ENCODE measurements at regions not wholly inside any gene's neighbourhood (a gene's known extent, or its start where the extent isn't known, plus 50 kb on each side); places are given as distances from the start of the nearest gene placed in this dataset.

- no peak for TF ChIP-seq ZBTB33 (CRISPR knock-in tag; IDR thresholded peaks at IDR 0.05)
- TF ChIP-seq HMG20A (CRISPR knock-in tag; IDR thresholded peaks at IDR 0.05; ENCODE audit: borderline replicate concordance), result no peak
- no peak for TF ChIP-seq AFF4 (CRISPR knock-in tag; IDR thresholded peaks at IDR 0.05)
- no peak for TF ChIP-seq DZIP1 (CRISPR knock-in tag; IDR thresholded peaks at IDR 0.05)
- peak; percentile 72 for TF ChIP-seq ARID5B (CRISPR knock-in tag; IDR thresholded peaks at IDR 0.05)
- TF ChIP-seq SP5 (CRISPR knock-in tag; IDR thresholded peaks at IDR 0.05; ENCODE audit: borderline replicate concordance, low read depth), result no peak
- TF ChIP-seq FOXM1 (CRISPR knock-in tag; IDR thresholded peaks at IDR 0.05), result no peak
- peak in 1 of 2 experiments; percentile 10; a peak in 1 of 4 replicates for TF ChIP-seq EP300 (IDR thresholded peaks at IDR 0.05; ENCODE audit: low read depth in 2 of 2, low read length in 2 of 2)
- no peak for TF ChIP-seq EP300 (CRISPR knock-in tag; IDR thresholded peaks at IDR 0.05; ENCODE audit: borderline replicate concordance)
- TF ChIP-seq ONECUT2 (CRISPR knock-in tag; IDR thresholded peaks at IDR 0.05), result no peak
- no peak for TF ChIP-seq CENPBD1 (CRISPR knock-in tag; IDR thresholded peaks at IDR 0.05; ENCODE audit: borderline replicate concordance, low read depth)
Measured at GRCh38 chr14:101475456-101476257, 85.6 kb upstream of the DIO3 start (continued).
